ENCODE measurements at regions not wholly inside any gene's neighbourhood (a gene's known extent, or its start where the extent isn't known, plus 50 kb on each side); places are given as distances from the start of the nearest gene placed in this dataset.

DNA sequence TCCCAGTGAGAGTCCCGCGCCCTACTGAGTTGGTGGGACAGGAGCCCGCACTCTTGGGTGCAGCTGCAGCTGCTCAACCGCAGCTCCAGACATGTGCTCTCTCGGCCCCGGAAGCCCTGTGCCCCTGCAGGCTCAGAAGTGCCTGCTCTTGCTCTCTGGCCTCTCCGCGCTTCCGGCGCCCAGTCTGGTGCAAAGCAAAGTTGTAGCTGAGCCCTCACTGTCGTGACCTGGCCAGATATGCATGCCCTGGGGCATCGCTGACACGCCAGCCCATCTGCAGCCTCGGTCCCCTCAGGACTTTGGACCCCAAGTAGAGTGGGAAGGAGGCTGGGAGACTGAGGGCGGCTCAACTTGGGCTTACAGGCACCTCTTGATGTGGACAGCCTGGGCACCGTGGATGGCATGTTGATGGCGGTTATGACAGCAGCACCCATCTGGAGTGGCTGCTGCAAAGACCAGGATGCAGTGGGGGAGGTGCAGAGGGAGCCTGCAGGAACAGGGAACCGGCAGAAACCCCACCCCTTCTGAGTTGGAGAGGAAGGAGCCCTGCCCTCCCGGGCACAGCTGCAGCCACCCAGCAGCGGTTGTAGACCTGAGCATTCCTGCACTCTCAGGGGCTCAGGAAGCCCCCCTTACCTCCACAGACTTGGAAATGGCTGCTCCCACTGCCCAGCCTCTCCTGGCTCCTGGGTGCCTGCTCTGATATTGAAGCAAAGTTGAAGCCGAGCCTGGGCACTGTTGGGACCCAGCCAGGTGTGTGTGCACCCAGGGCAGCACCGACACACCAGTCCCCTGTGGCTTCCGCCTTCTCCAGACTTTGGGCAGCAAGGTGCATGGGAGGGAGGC is 462.6 kb downstream of the TBC1D32 start:
- TF ChIP-seq GTF2F1 (IDR thresholded peaks at IDR 0.05; ENCODE audit: low read depth, low read length) (no peak), SIX5 (IDR thresholded peaks at IDR 0.05; ENCODE audit: borderline replicate concordance in 1 of 2, insufficient read depth in 1 of 2, low read depth in 1 of 2, low read length in 2 of 2) (no peak), ELF1 (tag; IDR thresholded peaks at IDR 0.05) (no peak), MAZ (CRISPR knock-in tag; conservative IDR thresholded peaks at IDR 0.05 in 1 of 2, IDR thresholded peaks at IDR 0.05 in 1 of 2) (no peak)
- TF ChIP-seq, protein P1, sequence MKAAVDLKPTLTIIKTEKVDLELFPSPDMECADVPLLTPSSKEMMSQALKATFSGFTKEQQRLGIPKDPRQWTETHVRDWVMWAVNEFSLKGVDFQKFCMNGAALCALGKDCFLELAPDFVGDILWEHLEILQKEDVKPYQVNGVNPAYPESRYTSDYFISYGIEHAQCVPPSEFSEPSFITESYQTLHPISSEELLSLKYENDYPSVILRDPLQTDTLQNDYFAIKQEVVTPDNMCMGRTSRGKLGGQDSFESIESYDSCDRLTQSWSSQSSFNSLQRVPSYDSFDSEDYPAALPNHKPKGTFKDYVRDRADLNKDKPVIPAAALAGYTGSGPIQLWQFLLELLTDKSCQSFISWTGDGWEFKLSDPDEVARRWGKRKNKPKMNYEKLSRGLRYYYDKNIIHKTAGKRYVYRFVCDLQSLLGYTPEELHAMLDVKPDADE (conservative IDR thresholded peaks at IDR 0.05; ENCODE audit: control insufficient read depth, low read depth, low read length) = no peak
- TF ChIP-seq, protein P2, sequence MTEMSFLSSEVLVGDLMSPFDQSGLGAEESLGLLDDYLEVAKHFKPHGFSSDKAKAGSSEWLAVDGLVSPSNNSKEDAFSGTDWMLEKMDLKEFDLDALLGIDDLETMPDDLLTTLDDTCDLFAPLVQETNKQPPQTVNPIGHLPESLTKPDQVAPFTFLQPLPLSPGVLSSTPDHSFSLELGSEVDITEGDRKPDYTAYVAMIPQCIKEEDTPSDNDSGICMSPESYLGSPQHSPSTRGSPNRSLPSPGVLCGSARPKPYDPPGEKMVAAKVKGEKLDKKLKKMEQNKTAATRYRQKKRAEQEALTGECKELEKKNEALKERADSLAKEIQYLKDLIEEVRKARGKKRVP (CRISPR knock-in tag; IDR thresholded peaks at IDR 0.05) = no peak
- TF ChIP-seq, protein P3, sequence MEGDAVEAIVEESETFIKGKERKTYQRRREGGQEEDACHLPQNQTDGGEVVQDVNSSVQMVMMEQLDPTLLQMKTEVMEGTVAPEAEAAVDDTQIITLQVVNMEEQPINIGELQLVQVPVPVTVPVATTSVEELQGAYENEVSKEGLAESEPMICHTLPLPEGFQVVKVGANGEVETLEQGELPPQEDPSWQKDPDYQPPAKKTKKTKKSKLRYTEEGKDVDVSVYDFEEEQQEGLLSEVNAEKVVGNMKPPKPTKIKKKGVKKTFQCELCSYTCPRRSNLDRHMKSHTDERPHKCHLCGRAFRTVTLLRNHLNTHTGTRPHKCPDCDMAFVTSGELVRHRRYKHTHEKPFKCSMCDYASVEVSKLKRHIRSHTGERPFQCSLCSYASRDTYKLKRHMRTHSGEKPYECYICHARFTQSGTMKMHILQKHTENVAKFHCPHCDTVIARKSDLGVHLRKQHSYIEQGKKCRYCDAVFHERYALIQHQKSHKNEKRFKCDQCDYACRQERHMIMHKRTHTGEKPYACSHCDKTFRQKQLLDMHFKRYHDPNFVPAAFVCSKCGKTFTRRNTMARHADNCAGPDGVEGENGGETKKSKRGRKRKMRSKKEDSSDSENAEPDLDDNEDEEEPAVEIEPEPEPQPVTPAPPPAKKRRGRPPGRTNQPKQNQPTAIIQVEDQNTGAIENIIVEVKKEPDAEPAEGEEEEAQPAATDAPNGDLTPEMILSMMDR (IDR thresholded peaks at IDR 0.05 in 2 of 3, conservative IDR thresholded peaks at IDR 0.05 in 1 of 3; ENCODE audit: insufficient read depth in 2 of 3, low read depth in 1 of 3, low read length in 3 of 3) = no peak
